GM10266 (cell line): ENCODE measurements at regions not wholly inside any gene's neighbourhood (a gene's known extent, or its start where the extent isn't known, plus 50 kb on each side); places are given as distances from the start of the nearest gene placed in this dataset.
"Not testable (repeated sequence)": the region's sequence is repeated elsewhere in the genome, so short reads cannot be mapped to it uniquely, and the experiment has no call there.

ENCODE experiments used
- DNase-seq: peaks from one replicate; pipeline ENCODE4 v3.0.0; 2012; ENCODE audit errors: extremely low spot score
- TF ChIP-seq, protein P1 (sequence below): IDR thresholded peaks from 2 replicates; pipeline ENCODE4 v1.5.1; 2012; ENCODE audit warnings: mild to moderate bottlenecking, low read depth; ENCODE audit not compliant: control insufficient read depth, insufficient read depth; ENCODE audit errors: missing control alignments

GRCh38 chr6:137681445-137682009 lies 185.5 kb upstream of the TNFAIP3 start:
- no peak for DNase-seq

GRCh38 chr6:137682658-137683057 lies 184.4 kb upstream of the TNFAIP3 start:
- DNase-seq: not testable (repeated sequence)

More at GRCh38 chr6:137681445-137682009, 185.5 kb upstream of the TNFAIP3 start:
- TF ChIP-seq, protein P1, sequence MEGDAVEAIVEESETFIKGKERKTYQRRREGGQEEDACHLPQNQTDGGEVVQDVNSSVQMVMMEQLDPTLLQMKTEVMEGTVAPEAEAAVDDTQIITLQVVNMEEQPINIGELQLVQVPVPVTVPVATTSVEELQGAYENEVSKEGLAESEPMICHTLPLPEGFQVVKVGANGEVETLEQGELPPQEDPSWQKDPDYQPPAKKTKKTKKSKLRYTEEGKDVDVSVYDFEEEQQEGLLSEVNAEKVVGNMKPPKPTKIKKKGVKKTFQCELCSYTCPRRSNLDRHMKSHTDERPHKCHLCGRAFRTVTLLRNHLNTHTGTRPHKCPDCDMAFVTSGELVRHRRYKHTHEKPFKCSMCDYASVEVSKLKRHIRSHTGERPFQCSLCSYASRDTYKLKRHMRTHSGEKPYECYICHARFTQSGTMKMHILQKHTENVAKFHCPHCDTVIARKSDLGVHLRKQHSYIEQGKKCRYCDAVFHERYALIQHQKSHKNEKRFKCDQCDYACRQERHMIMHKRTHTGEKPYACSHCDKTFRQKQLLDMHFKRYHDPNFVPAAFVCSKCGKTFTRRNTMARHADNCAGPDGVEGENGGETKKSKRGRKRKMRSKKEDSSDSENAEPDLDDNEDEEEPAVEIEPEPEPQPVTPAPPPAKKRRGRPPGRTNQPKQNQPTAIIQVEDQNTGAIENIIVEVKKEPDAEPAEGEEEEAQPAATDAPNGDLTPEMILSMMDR: no peak

- DNase-seq: no peak
- TF ChIP-seq, protein P1: no peak
Measured at GRCh38 chr6:137683916-137684315, 183.1 kb upstream of the TNFAIP3 start.

- DNase-seq: no peak
- TF ChIP-seq, protein P1: no peak
Measured at GRCh38 chr6:137685798-137686375, 181.2 kb upstream of the TNFAIP3 start.

DNA sequence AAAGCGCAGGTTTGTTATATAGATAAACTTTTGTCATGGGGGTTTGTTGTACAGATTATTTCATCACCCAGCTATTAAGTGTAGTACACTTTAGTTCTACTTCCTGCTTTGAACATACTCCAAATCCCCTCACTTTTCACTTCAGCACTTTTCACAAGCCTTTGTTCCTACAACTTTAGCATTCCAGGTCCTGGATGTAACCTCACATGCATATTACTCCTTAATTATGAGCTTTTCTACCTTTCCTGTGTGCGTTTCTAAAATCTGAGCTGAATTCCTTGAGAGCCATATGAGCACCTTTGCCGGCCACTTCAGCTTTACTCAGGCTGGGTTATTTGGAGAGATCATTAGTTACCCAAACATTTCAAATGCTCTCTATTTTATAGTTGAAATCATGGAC lies 179.2 kb upstream of the TNFAIP3 start:
- DNase-seq: no peak
- TF ChIP-seq, protein P1: no peak

DNA sequence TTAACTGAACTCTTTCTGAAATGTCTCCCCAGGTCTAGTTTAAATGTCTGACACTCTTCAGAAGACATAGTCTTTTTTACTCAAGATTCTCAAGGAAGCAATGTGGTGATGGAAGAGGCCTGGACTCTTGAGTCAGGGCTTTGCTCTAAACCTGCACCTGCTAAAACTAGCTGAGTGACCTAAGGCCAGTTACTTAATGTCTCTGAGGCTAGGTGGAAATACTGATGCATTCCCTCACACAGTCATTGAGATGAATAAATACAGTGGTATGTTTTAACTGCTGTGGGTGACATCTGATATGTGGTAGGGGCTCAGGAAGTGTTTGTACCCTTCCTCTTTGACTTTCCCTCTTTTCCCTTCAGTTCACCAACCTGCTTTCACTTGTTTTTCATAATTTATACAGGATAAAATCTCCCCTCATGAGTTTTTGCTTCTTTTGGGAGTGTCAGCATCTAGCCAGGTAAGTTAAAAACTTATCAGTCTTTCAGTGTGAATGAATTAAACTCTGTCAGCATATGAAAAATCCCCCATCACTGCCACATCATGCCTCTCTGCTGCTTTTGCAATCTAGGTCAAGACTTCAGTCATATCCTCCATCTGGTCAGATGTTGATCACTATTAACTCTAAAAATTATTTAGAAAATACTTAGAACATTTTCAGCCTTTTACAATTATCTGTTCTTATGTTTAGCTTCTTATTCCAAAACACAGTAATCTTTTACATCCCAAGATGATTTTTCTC lies 178.7 kb upstream of the TNFAIP3 start:
- TF ChIP-seq, protein P1: no peak
- DNase-seq: no peak

DNA sequence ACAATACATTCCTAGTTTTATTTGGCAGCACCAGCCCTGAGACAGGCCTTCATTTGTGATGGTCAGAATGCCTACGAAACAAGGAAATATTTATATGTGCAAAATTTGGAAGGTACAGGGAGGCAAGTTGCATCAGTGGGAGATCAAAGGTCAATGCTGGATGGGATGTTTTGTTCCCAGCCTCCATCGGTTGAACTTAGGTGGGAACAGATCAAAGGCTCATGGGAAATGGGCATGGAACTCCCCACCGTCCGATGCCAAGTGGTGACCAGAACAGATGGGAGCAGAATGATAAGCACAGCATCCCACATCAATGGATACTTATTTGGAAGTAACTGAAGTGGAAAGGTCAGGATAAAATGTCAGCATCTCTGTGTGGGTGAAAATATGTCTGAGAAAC lies 177.7 kb upstream of the TNFAIP3 start:
- TF ChIP-seq, protein P1: no peak
- no peak for DNase-seq
